C4-2B (cell line): ENCODE measurements at regions not wholly inside any gene's neighbourhood (a gene's known extent, or its start where the extent isn't known, plus 50 kb on each side); places are given as distances from the start of the nearest gene placed in this dataset.

Source experiments
- CTCF ChIP-seq: fragments of 450-650 bp; conservative IDR thresholded peaks from 2 replicates; pipeline ENCODE4 v1.5.1; 2017; ENCODE audit warnings: mild to moderate bottlenecking
- ZFX ChIP-seq: fragments of 450-650 bp; IDR thresholded peaks from 2 replicates; pipeline ENCODE4 v1.6.1; 2017

GRCh38 chr4:188680667-188681063 lies 541.4 kb downstream of the TRIML1 start:
- no peak for TF ChIP-seq CTCF
- no peak for TF ChIP-seq ZFX
